Esophagus squamous epithelium (tissue), 5 donors: ENCODE measurements at regions not wholly inside any gene's neighbourhood (a gene's known extent, or its start where the extent isn't known, plus 50 kb on each side); places are given as distances from the start of the nearest gene placed in this dataset.

Experiments
- DNase-seq: peaks from one replicate; lab custom pipeline; 2025; lab: John Stamatoyannopoulos, UW
- H3K27ac ChIP-seq, 4 donors: fragments of 200-600 bp; sonication (generic); one replicate each; pipeline ENCODE4 v1.5.1; 2016 to 2019; ENCODE audit warnings: mild to moderate bottlenecking in 1 of 4
- H3K27me3 ChIP-seq, 4 donors: fragments of 200-600 bp; sonication (generic); 1 replicate in 3 of 4; 2 replicates in 1 of 4; pipeline versions ENCODE4 v1.5.1 to v1.6.0; 2017 to 2021; ENCODE audit warnings: antibody characterized with exemption in 1 of 4
- H3K36me3 ChIP-seq, 3 donors: fragments of 200-600 bp; sonication (generic); one replicate each; pipeline ENCODE4 v1.5.1; 2016 to 2019
- H3K4me1 ChIP-seq, 3 donors: fragments of 200-600 bp; sonication (generic); one replicate each; pipeline ENCODE4 v1.5.1; 2017 to 2019
- H3K4me3 ChIP-seq, 4 donors: fragments of 200-600 bp; sonication (generic); 1 replicate in 3 of 4; 2 replicates in 1 of 4; pipeline ENCODE4 v1.5.1; 2016 to 2019; ENCODE audit warnings: mild to moderate bottlenecking in 2 of 4, moderate library complexity in 1 of 4
- H3K9me3 ChIP-seq, 3 donors: fragments of 200-600 bp; sonication (generic); one replicate each; pipeline ENCODE4 v1.5.1; 2016 to 2019
- CTCF ChIP-seq, 6 experiments: fragments of 450-650 bp in 4 of 6; fragments of 200-600 bp in 2 of 6; sonication (generic) in 2 of 6; IDR thresholded peaks; one replicate each; pipeline ENCODE4 v1.5.1; 2016 to 2019; ENCODE audit warnings: antibody characterized with exemption in 6 of 6, mild to moderate bottlenecking in 4 of 6, moderate library complexity in 4 of 6
- POLR2A ChIP-seq, 4 donors: fragments of 450-650 bp; IDR thresholded peaks; one replicate each; pipeline ENCODE4 v1.6.1; 2017; ENCODE audit warnings: antibody characterized with exemption in 4 of 4, mild to moderate bottlenecking in 4 of 4, moderate library complexity in 3 of 4
- WGBS, 2 donors: methylation state at CpG; one replicate each; pipeline ENCODE4 v1.1.5; 2018; 5-methylcytosine and 5-hydroxymethylcytosine counted together
- intact Hi-C: fragments of 100-400 bp; cut with DNase I; formaldehyde crosslinking; loops from one replicate; pipeline ENCODE4 v1.15.0; 2022
- donor health status: DM: yes; HTN: yes; CAD: no.

- WGBS, 2 donors: 46 to 67% methylated on average over 3 of the region's 3 CpGs
- no peak for DNase-seq
- no peak overlapping the region for H3K4me3 ChIP-seq
- no peak overlapping the region for H3K27ac ChIP-seq
- H3K9me3 ChIP-seq: no peaks in the 10 kb centered on the region
- H3K36me3 ChIP-seq: no peaks in the 10 kb centered on the region
- H3K4me1 ChIP-seq: peaks cover 0 to 32% (median 0%) of the 10 kb centered on the region in 3 donors
- TF ChIP-seq POLR2A (IDR thresholded peaks at IDR 0.05) (no peak), CTCF (IDR thresholded peaks at IDR 0.05) (no peak)
- no peaks in the 10 kb centered on the region for H3K27me3 ChIP-seq
- intact Hi-C loops: no loop called here
These were observed 84.4 kb upstream of the SPATA13 start for GRCh38 chr13:24076109-24076508.

DNA sequence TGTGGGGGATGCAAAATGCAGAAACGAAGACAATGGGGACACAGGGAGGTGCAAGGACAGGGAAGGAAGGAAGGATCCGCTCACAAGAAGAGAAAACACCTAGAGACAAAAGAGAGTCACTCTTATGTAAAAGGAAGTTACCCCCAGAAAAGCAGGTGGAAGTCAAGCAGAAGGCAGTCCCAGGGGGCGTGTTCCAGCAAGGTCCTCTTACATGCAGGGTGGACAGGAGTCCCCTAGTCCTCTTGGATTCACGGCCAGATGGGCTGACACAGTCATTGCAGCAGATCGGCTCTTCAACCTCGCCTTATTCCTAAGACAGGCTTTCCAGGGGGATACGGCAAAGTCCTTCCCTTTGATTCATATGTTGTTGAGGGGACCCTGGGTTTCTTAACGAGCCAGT lies 83.9 kb upstream of the SPATA13 start:
- no peaks in the 10 kb centered on the region for H3K27me3 ChIP-seq
- no peak overlapping the region for H3K4me3 ChIP-seq
- intact Hi-C loops: no loop called here
- no peak for DNase-seq
- no peak overlapping the region for H3K27ac ChIP-seq
- no peak for TF ChIP-seq POLR2A (IDR thresholded peaks at IDR 0.05)
- no peak for TF ChIP-seq CTCF (IDR thresholded peaks at IDR 0.05)
- H3K9me3 ChIP-seq: no peaks in the 10 kb centered on the region
- peaks cover 0 to 26% (median 0%) of the 10 kb centered on the region in 3 donors for H3K4me1 ChIP-seq
- H3K36me3 ChIP-seq: no peaks in the 10 kb centered on the region
- 78% methylated on average over 8 of the region's 8 CpGs for WGBS, 2 donors

GRCh38 chr13:24080134-24080533 lies 80.4 kb upstream of the SPATA13 start:
- intact Hi-C loops: no loop called here

GRCh38 chr13:24081387-24081786 lies 79.1 kb upstream of the SPATA13 start:
- TF ChIP-seq POLR2A (IDR thresholded peaks at IDR 0.05): no peak
- TF ChIP-seq CTCF (IDR thresholded peaks at IDR 0.05): no peak
- Histone ChIP-seq H3K9me3 (no peaks in the 10 kb centered on the region), H3K27me3 (peaks cover 0 to 31% (median 0%) of the 10 kb centered on the region in 4 donors), H3K4me3 (no peak overlapping the region), H3K36me3 (no peaks in the 10 kb centered on the region), H3K4me1 (peaks cover 0 to 6% (median 0%) of the 10 kb centered on the region in 3 donors), H3K27ac (no peak overlapping the region)
- intact Hi-C loops: no loop called here
- WGBS, 2 donors: 79 to 80% methylated on average over 2 of the region's 2 CpGs
- DNase-seq: no peak

More at GRCh38 chr13:24080134-24080533, 80.4 kb upstream of the SPATA13 start:
- Histone ChIP-seq H3K36me3 (no peaks in the 10 kb centered on the region), H3K27ac (no peak overlapping the region), H3K4me3 (no peak overlapping the region), H3K9me3 (no peaks in the 10 kb centered on the region), H3K4me1 (peaks cover 0 to 12% (median 0%) of the 10 kb centered on the region in 3 donors), H3K27me3 (peaks cover 0 to 19% (median 0%) of the 10 kb centered on the region in 4 donors)
- DNase-seq: no peak
- TF ChIP-seq CTCF (IDR thresholded peaks at IDR 0.05) (no peak), POLR2A (IDR thresholded peaks at IDR 0.05) (no peak)
- 76 to 85% methylated on average over 5 of the region's 5 CpGs for WGBS, 2 donors

- Histone ChIP-seq H3K4me3 (no peak overlapping the region), H3K27me3 (peaks cover 0 to 48% (median 0%) of the 10 kb centered on the region in 4 donors), H3K36me3 (no peaks in the 10 kb centered on the region), H3K9me3 (no peaks in the 10 kb centered on the region), H3K27ac (no peak overlapping the region), H3K4me1 (peaks cover 0 to 14% (median 0%) of the 10 kb centered on the region in 3 donors)
- DNase-seq: no peak
- intact Hi-C loops: no loop called here
- WGBS, 2 donors: 69 to 95% methylated on average over 3 to 4 of the region's 5 CpGs
- TF ChIP-seq POLR2A (IDR thresholded peaks at IDR 0.05) (no peak), CTCF (IDR thresholded peaks at IDR 0.05) (no peak)
These were observed 77.4 kb upstream of the SPATA13 start for GRCh38 chr13:24083141-24083540.
